HCT116 (cell line): ENCODE measurements at regions not wholly inside any gene's neighbourhood (a gene's known extent, or its start where the extent isn't known, plus 50 kb on each side); places are given as distances from the start of the nearest gene placed in this dataset.

Experiments
- ATF3 ChIP-seq: IDR thresholded peaks from 2 replicates; pipeline ENCODE4 v1.6.1; 2012
- CBX3 ChIP-seq: IDR thresholded peaks from 2 replicates; pipeline ENCODE4 v1.6.1; 2012; ENCODE audit warnings: low read depth
- CEBPB ChIP-seq: IDR thresholded peaks from 2 replicates; pipeline ENCODE4 v1.6.1; 2012; ENCODE audit warnings: low read depth
- CTCF ChIP-seq, 3 experiments: fragments of 200-600 bp in 1 of 3; sonication (generic) in 1 of 3; IDR thresholded peaks in 2 of 3; conservative IDR thresholded peaks in 1 of 3; 2 replicates each; pipeline ENCODE4 v1.5.1; 2012 to 2017; ENCODE audit warnings: low read depth in 2 of 3, low read length in 2 of 3, antibody characterized with exemption in 1 of 3, borderline replicate concordance in 1 of 3, control low read depth in 1 of 3, mild to moderate bottlenecking in 1 of 3, mixed read lengths in 1 of 3, mixed run types in 1 of 3, moderate library complexity in 1 of 3; ENCODE audit not compliant: insufficient read depth in 1 of 3
- JUND ChIP-seq: IDR thresholded peaks from 2 replicates; pipeline ENCODE4 v1.6.1; 2012
- POLR2A ChIP-seq: IDR thresholded peaks from 2 replicates; pipeline ENCODE4 v1.7.0; 2011; ENCODE audit warnings: borderline replicate concordance; ENCODE audit not compliant: insufficient read depth, insufficient read length; ENCODE audit errors: extremely low read depth
- RAD21 ChIP-seq: IDR thresholded peaks from 2 replicates; pipeline ENCODE4 v1.6.1; 2012; ENCODE audit warnings: low read depth, mild to moderate bottlenecking
- REST ChIP-seq: IDR thresholded peaks from 2 replicates; pipeline ENCODE4 v1.6.1; 2012; ENCODE audit warnings: low read depth
- YY1 ChIP-seq: IDR thresholded peaks from 2 replicates; pipeline ENCODE4 v1.6.1; 2011; ENCODE audit warnings: low read length, low read depth, moderate library complexity, mild to moderate bottlenecking; ENCODE audit not compliant: insufficient replicate concordance; ENCODE audit errors: extremely low read depth

- TF ChIP-seq CTCF (IDR thresholded peaks at IDR 0.05 in 2 of 3, conservative IDR thresholded peaks at IDR 0.05 in 1 of 3; ENCODE audit: borderline replicate concordance in 1 of 3, insufficient read depth in 1 of 3, low read depth in 2 of 3, low read length in 2 of 3) (no peak), POLR2A (no peak), JUND (no peak), YY1 (no peak), REST (no peak), ATF3 (no peak), RAD21 (no peak), CBX3 (no peak), CEBPB (no peak)
These were observed 273.6 kb downstream of the ADGB start for GRCh38 chr6:146872426-146872785.
